ENCODE measurements at regions not wholly inside any gene's neighbourhood (a gene's known extent, or its start where the extent isn't known, plus 50 kb on each side); places are given as distances from the start of the nearest gene placed in this dataset.

DNA sequence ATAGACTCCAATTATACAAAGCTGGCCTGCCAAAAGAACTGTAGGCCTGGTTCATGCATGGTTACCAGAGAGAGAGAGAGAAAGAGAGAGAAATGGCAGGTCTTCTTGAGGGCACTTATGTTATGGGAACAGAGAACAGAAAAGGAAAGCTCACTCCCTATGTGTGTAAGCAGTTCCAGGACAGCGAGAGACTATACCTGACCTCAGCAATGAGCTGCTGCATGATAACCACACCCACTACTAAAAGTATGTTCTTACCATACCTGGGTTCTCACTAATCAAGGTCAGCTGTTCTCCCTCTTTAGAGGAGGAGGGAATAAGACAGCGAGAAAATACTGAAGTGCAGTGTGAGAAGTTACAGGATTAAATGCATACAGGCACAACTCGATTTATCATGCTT lies 583.3 kb downstream of the GBA3 start:
- Histone ChIP-seq H3K27ac (ENCODE audit: low read length) (no peak overlapping the region), H3K9me3 (ENCODE audit: control insufficient read depth, insufficient read depth, low read length) (no peaks in the 10 kb centered on the region), H3K4me3 (ENCODE audit: low read length) (no peak overlapping the region), H3K27me3 (ENCODE audit: control insufficient read depth, insufficient read depth, low read length) (no peaks in the 10 kb centered on the region), H3K4me1 (ENCODE audit: control insufficient read depth, insufficient read depth, low read length) (no peaks in the 10 kb centered on the region), H3K36me3 (ENCODE audit: control insufficient read depth, insufficient read depth, low read length) (no peaks in the 10 kb centered on the region)
- no peak for DNase-seq (ENCODE audit: low read depth, low spot score)
- WGBS (ENCODE audit: insufficient coverage, insufficient read length), result no CpG with 5 or more reads among the region's 3 CpGs

DNA sequence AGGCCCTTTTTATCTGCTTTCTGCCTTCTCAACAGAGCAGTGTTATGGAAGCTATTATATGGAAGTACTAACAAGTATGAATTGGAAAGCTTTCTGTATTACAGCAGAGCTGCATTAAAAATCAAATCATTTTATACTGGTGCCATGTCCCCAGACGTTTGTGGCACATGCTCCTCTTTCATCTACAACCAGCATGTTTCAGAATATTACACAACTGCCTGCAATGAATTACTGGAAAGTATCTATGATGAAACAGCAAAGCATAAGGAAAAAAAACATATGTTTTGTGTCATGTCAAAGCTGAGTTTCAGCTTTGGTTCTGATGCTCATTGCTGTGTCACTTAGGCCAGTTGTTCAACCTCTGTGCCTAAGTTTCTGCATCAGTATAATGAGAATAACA lies 576.8 kb downstream of the GBA3 start:
- no peaks in the 10 kb centered on the region for H3K4me1 ChIP-seq (ENCODE audit: control insufficient read depth, insufficient read depth, low read length)
- no peak overlapping the region for H3K27ac ChIP-seq (ENCODE audit: low read length)
- no peak for DNase-seq (ENCODE audit: low read depth, low spot score)
- H3K36me3 ChIP-seq (ENCODE audit: control insufficient read depth, insufficient read depth, low read length), result no peaks in the 10 kb centered on the region
- no peaks in the 10 kb centered on the region for H3K27me3 ChIP-seq (ENCODE audit: control insufficient read depth, insufficient read depth, low read length)
- no peak overlapping the region for H3K4me3 ChIP-seq (ENCODE audit: low read length)
- no peaks in the 10 kb centered on the region for H3K9me3 ChIP-seq (ENCODE audit: control insufficient read depth, insufficient read depth, low read length)
- WGBS (ENCODE audit: insufficient coverage, insufficient read length), result no CpG with 5 or more reads among the region's 1 CpG

DNA sequence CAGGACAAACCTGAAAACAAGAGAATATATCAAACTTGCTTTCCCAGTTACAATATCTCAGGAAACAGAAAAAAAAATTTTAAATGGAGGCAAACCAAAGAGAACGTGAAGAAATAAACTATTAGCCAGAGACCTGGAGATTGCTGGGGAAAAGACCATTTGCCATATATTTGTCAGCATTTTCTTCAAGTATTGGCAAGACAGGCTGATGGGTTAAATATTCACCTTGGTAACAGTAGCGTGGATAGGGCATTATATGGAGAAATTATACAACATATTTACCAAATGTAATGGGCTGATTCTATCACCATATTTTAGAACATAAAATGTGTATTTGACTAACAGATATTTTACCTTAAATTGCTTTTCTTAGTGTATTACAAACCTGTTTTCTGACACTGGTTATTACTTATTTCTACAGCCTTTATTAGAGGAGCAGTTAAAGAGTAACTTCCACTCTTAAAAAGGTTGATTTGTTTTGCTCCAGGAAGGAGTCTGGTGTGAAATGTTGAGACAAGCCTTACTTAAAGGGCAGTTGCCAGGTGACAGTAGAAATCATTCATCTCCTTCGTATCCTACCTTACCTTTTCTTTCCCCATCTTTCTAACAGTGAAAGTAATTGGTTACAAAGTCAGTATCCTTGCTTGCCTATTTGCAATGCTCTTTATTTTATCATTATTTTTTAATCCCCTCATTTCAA lies 575.5 kb downstream of the GBA3 start:
- Histone ChIP-seq H3K4me1 (ENCODE audit: control insufficient read depth, insufficient read depth, low read length) (no peaks in the 10 kb centered on the region), H3K9me3 (ENCODE audit: control insufficient read depth, insufficient read depth, low read length) (no peaks in the 10 kb centered on the region), H3K27me3 (ENCODE audit: control insufficient read depth, insufficient read depth, low read length) (no peaks in the 10 kb centered on the region), H3K36me3 (ENCODE audit: control insufficient read depth, insufficient read depth, low read length) (no peaks in the 10 kb centered on the region), H3K27ac (ENCODE audit: low read length) (no peak overlapping the region), H3K4me3 (ENCODE audit: low read length) (no peak overlapping the region)
- DNase-seq (ENCODE audit: low read depth, low spot score), result no peak
- no CpG with 5 or more reads among the region's 3 CpGs for WGBS (ENCODE audit: insufficient coverage, insufficient read length)

DNA sequence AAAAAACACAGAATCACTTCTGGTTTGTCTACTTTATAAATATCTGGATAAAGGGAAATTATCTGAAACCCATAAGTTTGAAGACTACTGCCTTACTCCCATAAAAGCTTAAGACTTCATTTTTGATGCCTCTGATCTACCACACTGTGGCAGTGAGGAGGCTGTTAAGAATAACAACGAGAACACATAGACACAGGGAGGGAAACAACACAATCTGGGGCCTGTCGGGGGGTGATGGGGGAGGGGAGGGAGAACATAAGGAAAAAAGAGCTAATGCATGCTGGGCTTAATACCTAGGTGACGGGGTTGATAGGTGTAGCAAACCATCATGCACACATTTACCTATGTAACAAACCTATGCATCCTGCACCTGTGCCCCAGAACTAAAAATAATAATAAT lies 573.7 kb downstream of the GBA3 start:
- no peak for DNase-seq (ENCODE audit: low read depth, low spot score)
- Histone ChIP-seq H3K27ac (ENCODE audit: low read length) (no peak overlapping the region), H3K27me3 (ENCODE audit: control insufficient read depth, insufficient read depth, low read length) (no peaks in the 10 kb centered on the region), H3K36me3 (ENCODE audit: control insufficient read depth, insufficient read depth, low read length) (no peaks in the 10 kb centered on the region), H3K9me3 (ENCODE audit: control insufficient read depth, insufficient read depth, low read length) (no peaks in the 10 kb centered on the region), H3K4me1 (ENCODE audit: control insufficient read depth, insufficient read depth, low read length) (no peaks in the 10 kb centered on the region), H3K4me3 (ENCODE audit: low read length) (no peak overlapping the region)
- no CpG with 5 or more reads among the region's 3 CpGs for WGBS (ENCODE audit: insufficient coverage, insufficient read length)

DNA sequence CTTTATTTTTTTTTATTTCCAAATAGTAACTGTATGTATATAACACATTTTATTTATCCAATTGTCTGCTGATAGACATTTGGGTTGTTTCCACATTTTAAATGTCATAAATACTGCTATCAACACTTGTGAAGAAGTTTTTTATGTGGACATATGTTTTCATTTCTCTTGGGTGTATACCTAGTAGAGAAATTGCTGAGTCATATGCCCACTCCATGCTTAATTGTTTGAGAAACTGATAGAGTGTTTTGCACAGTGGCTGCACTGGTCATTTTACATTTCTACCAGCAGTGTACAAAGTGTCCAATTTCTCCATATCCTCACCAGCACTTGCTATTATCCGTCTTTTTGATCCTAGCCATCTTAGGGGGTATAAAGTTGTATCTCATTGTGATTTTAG lies 567.8 kb downstream of the GBA3 start:
- Histone ChIP-seq H3K36me3 (ENCODE audit: control insufficient read depth, insufficient read depth, low read length) (no peaks in the 10 kb centered on the region), H3K4me3 (ENCODE audit: low read length) (no peak overlapping the region), H3K4me1 (ENCODE audit: control insufficient read depth, insufficient read depth, low read length) (no peaks in the 10 kb centered on the region), H3K27me3 (ENCODE audit: control insufficient read depth, insufficient read depth, low read length) (no peaks in the 10 kb centered on the region), H3K27ac (ENCODE audit: low read length) (no peak overlapping the region), H3K9me3 (ENCODE audit: control insufficient read depth, insufficient read depth, low read length) (no peaks in the 10 kb centered on the region)
- DNase-seq (ENCODE audit: low read depth, low spot score), result no peak
- WGBS (ENCODE audit: insufficient coverage, insufficient read length), result no CpG with 5 or more reads among the region's 1 CpG

DNA sequence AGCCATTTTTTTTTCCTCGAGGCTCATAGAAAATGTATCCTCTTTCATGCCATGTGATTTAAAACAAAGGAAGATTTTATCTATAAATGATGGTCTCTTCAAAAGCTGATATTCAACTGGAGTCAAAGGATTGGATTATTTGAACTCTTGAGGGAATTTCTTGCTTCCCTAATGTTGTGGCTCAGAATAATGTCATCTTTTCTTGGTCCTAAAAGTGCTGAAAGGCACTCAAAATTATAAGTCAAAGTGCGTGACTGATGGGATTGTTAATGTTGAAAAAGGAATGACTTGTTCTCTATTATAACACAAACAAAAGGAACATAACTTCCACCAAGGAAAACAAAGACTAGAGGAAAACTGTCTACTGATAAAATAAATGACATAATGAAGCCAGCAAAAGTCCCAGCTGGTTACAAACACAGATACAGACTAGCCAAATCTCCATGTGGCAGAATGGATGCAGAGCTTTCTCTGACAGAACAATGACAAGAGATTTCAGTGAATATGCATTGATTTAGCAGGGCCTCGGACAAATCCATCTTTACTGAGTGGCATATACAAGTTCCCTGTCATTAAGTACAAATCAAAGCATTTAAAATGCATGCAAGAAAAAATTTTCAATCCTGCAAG lies 552.6 kb downstream of the GBA3 start:
- H3K27ac ChIP-seq (ENCODE audit: low read length), result no peak overlapping the region
- no peak overlapping the region for H3K4me3 ChIP-seq (ENCODE audit: low read length)
- no peaks in the 10 kb centered on the region for H3K27me3 ChIP-seq (ENCODE audit: control insufficient read depth, insufficient read depth, low read length)
- H3K9me3 ChIP-seq (ENCODE audit: control insufficient read depth, insufficient read depth, low read length), result no peaks in the 10 kb centered on the region
- no peak for DNase-seq (ENCODE audit: low read depth, low spot score)
- no peaks in the 10 kb centered on the region for H3K4me1 ChIP-seq (ENCODE audit: control insufficient read depth, insufficient read depth, low read length)
- no peaks in the 10 kb centered on the region for H3K36me3 ChIP-seq (ENCODE audit: control insufficient read depth, insufficient read depth, low read length)
- WGBS (ENCODE audit: insufficient coverage, insufficient read length), result no CpG with 5 or more reads among the region's 3 CpGs

DNA sequence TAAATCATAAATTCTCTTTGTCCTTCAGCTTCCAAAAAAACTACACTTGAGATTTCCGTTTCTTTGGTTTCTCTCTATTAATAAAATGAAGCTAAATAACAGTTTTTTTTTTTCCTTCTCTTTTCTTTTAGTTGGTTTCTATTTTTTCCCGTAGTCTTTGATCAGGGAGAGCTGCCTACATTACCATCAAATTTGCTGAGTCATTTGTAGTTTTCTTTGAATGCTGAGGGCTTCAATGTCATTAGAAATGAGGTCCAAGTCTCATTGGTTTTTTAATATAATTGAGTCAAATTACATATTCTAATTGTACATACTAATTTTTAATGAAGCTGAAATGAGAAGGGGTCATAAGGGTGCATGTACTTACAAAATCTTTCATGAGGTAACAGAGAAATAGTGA lies 550.2 kb downstream of the GBA3 start:
- no peak for DNase-seq (ENCODE audit: low read depth, low spot score)
- H3K4me1 ChIP-seq (ENCODE audit: control insufficient read depth, insufficient read depth, low read length), result no peaks in the 10 kb centered on the region
- H3K27me3 ChIP-seq (ENCODE audit: control insufficient read depth, insufficient read depth, low read length), result no peaks in the 10 kb centered on the region
- H3K9me3 ChIP-seq (ENCODE audit: control insufficient read depth, insufficient read depth, low read length), result no peaks in the 10 kb centered on the region
- H3K27ac ChIP-seq (ENCODE audit: low read length), result no peak overlapping the region
- WGBS (ENCODE audit: insufficient coverage, insufficient read length), result no CpG with 5 or more reads among the region's 2 CpGs
- H3K36me3 ChIP-seq (ENCODE audit: control insufficient read depth, insufficient read depth, low read length), result no peaks in the 10 kb centered on the region
- H3K4me3 ChIP-seq (ENCODE audit: low read length), result no peak overlapping the region

DNA sequence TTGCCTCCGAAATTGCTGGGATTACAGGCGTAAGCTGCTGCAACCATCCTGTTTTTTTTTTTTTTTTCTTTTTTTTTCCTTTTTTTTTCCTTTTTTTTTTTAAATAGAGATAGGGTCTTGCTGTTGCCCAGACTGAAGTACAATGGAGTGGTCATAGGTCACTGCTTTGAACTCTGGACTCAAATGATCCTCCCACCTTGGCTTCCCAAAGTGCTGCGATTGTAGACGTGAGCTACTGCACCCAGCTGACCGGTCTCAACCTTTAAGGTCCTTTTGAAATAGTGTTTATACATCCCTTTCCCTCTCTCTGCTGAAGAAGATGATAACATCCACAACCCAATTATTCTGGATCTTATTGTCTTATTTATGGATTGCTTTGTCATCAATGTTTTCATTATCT lies 548.7 kb downstream of the GBA3 start:
- no CpG with 5 or more reads among the region's 5 CpGs for WGBS (ENCODE audit: insufficient coverage, insufficient read length)
- Histone ChIP-seq H3K4me1 (ENCODE audit: control insufficient read depth, insufficient read depth, low read length) (no peaks in the 10 kb centered on the region), H3K27ac (ENCODE audit: low read length) (no peak overlapping the region), H3K27me3 (ENCODE audit: control insufficient read depth, insufficient read depth, low read length) (no peaks in the 10 kb centered on the region), H3K36me3 (ENCODE audit: control insufficient read depth, insufficient read depth, low read length) (no peaks in the 10 kb centered on the region), H3K9me3 (ENCODE audit: control insufficient read depth, insufficient read depth, low read length) (no peaks in the 10 kb centered on the region), H3K4me3 (ENCODE audit: low read length) (no peak overlapping the region)
- DNase-seq (ENCODE audit: low read depth, low spot score), result no peak

DNA sequence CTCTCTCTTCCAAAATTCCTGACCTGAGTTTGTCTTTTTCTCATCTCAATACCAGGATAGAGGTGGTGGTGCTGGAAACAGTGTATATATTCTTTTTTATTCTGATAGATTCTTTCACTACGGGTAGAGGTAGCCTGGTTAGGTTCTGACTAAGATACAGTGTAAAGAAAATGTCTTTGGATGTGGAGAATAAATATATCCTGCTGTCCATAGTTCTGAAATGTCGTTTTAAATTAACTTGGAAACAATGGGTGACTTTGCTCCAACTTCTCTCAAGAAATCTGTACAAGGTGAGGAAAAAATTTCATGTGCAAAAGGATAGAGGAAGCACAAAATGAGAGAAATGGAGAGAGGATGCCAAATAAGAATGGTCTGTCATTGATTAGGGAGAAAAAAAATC lies 546.1 kb downstream of the GBA3 start:
- no peak for DNase-seq (ENCODE audit: low read depth, low spot score)
- whole genome bisulfite sequencing (ENCODE audit: insufficient coverage, insufficient read length), result no CpG with 5 or more reads among the region's 2 CpGs
- no peak overlapping the region for H3K27ac ChIP-seq (ENCODE audit: low read length)
- no peaks in the 10 kb centered on the region for H3K27me3 ChIP-seq (ENCODE audit: control insufficient read depth, insufficient read depth, low read length)
- H3K4me3 ChIP-seq (ENCODE audit: low read length), result no peak overlapping the region
- H3K36me3 ChIP-seq (ENCODE audit: control insufficient read depth, insufficient read depth, low read length), result no peaks in the 10 kb centered on the region
- peaks cover 8% of the 10 kb centered on the region; the same call in 1 of the 2 replicates for H3K4me1 ChIP-seq (ENCODE audit: control insufficient read depth, insufficient read depth, low read length)
- H3K9me3 ChIP-seq (ENCODE audit: control insufficient read depth, insufficient read depth, low read length), result no peaks in the 10 kb centered on the region

DNA sequence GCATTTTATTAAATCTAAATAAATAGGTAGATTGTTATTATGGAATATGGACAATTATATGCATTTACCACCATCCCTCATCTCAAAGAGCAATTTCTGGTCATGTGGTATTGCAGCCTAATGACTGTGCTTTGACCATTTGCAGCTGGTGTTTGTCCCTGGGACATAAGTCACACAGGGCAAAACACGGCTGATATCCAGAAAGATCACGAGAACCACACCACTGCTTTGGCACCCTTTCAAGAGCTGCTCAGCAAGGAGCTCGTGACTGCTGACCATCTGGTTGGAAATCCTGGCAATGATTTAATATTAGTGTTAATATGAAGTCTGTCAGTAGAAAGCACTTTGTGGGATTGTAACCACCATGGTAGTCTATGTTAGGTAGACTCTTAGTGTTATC lies 545.0 kb downstream of the GBA3 start:
- DNase-seq (ENCODE audit: low read depth, low spot score), result no peak
- H3K27me3 ChIP-seq (ENCODE audit: control insufficient read depth, insufficient read depth, low read length), result no peaks in the 10 kb centered on the region

More for the DNA sequence above, 545.0 kb downstream of the GBA3 start:
- Histone ChIP-seq H3K27ac (ENCODE audit: low read length) (no peak overlapping the region), H3K4me3 (ENCODE audit: low read length) (no peak overlapping the region), H3K36me3 (ENCODE audit: control insufficient read depth, insufficient read depth, low read length) (no peaks in the 10 kb centered on the region), H3K9me3 (ENCODE audit: control insufficient read depth, insufficient read depth, low read length) (no peaks in the 10 kb centered on the region), H3K4me1 (ENCODE audit: control insufficient read depth, insufficient read depth, low read length) (peaks cover 8% of the 10 kb centered on the region; the same call in 1 of the 2 replicates)
- no CpG with 5 or more reads among the region's 3 CpGs for WGBS (ENCODE audit: insufficient coverage, insufficient read length)

All from iPS DF 6.9 (cell line).